Naive thymus-derived CD8-positive, alpha-beta T cell (primary cell): ENCODE measurements at regions not wholly inside any gene's neighbourhood (a gene's known extent, or its start where the extent isn't known, plus 50 kb on each side); places are given as distances from the start of the nearest gene placed in this dataset.
A peak's percentile ranks its signal among the peaks of the same experiment; 100 is the strongest.
"Not testable (repeated sequence)": the region's sequence is repeated elsewhere in the genome, so short reads cannot be mapped to it uniquely, and the experiment has no call there.

Source experiments
- ATAC-seq, 2 donors: fragments of 150-1000 bp; cut with Tn5 transposase in 1 of 2; sonication (Bioruptor Pico), chemical (Tn5 transposase) in 1 of 2; 1 replicate in 1 of 2; 2 replicates in 1 of 2; pipeline ENCODE4 v1.10.0; 2021; ENCODE audit warnings: mild to moderate bottlenecking in 2 of 2, moderate library complexity in 2 of 2
- POLR2A ChIA-PET: fragments of 350-600 bp; sonication (Branson Sonifier 250); formaldehyde crosslinking; loops from one replicate; lab custom pipeline; 2021; ENCODE audit warnings: antibody characterized with exemption; lab: Charles Lee
- DNase-seq, 10 donors: peaks; one replicate each; pipeline versions ENCODE4 v3.0.0 to v3.0.0-alpha.2; 2020 to 2022
- H3K27ac Mint-ChIP-seq, 10 donors: one replicate each; pipeline ENCODE4 v1.8.0; 2020 to 2022; ENCODE audit warnings: mild to moderate bottlenecking in 10 of 10, mixed read lengths in 10 of 10, moderate library complexity in 4 of 10, inconsistent platforms in 1 of 10
- H3K27me3 Mint-ChIP-seq, 5 donors: one replicate each; pipeline ENCODE4 v1.8.0; 2021 to 2022; ENCODE audit warnings: mixed read lengths in 5 of 5
- H3K36me3 Mint-ChIP-seq, 3 donors: one replicate each; pipeline ENCODE4 v1.8.0; 2020 to 2022; ENCODE audit warnings: mixed read lengths in 3 of 3, mild to moderate bottlenecking in 2 of 3, inconsistent platforms in 1 of 3
- H3K4me1 Mint-ChIP-seq, 4 donors: one replicate each; pipeline ENCODE4 v1.8.0; 2021 to 2022; ENCODE audit warnings: mixed read lengths in 4 of 4
- H3K4me3 Mint-ChIP-seq, 10 donors: one replicate each; pipeline ENCODE4 v1.8.0; 2020 to 2022; ENCODE audit warnings: mild to moderate bottlenecking in 10 of 10, mixed read lengths in 10 of 10, moderate library complexity in 6 of 10, inconsistent platforms in 1 of 10
- H3K9me3 Mint-ChIP-seq, 9 donors: one replicate each; pipeline ENCODE4 v1.8.0; 2020 to 2022; ENCODE audit warnings: mixed read lengths in 9 of 9, mild to moderate bottlenecking in 3 of 9, inconsistent platforms in 1 of 9, moderate library complexity in 1 of 9

DNA sequence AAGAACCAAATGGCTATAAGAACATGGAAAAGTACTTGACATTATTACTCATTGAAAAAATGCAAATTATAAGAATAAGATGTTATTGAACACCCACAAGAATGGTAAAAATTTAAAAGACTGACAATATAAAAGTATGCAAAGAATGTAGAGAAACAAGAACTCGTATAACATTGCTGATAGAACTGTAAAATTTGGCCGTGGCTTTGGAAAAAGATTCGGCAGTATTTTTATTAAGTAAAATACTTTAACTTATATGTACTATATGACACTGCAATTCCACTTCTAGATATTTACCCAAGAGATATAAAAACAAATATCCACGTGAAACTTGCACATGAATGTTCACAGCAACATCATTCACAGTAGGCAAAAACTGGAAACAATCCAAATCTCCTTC, 239.2 kb downstream of the TPBG start:
- POLR2A ChIA-PET, result no interaction called here
- DNase-seq (no peak), ATAC-seq (no peak)
- Mint-ChIP-seq H3K27ac (no peak overlapping the region), H3K4me1 (no peaks in the 10 kb centered on the region), H3K4me3 (no peak overlapping the region), H3K9me3 (peaks cover 0 to 6% (median 0%) of the 10 kb centered on the region in 9 donors), H3K36me3 (no peaks in the 10 kb centered on the region), H3K27me3 (peaks cover 0 to 19% (median 8%) of the 10 kb centered on the region in 5 donors)

DNA sequence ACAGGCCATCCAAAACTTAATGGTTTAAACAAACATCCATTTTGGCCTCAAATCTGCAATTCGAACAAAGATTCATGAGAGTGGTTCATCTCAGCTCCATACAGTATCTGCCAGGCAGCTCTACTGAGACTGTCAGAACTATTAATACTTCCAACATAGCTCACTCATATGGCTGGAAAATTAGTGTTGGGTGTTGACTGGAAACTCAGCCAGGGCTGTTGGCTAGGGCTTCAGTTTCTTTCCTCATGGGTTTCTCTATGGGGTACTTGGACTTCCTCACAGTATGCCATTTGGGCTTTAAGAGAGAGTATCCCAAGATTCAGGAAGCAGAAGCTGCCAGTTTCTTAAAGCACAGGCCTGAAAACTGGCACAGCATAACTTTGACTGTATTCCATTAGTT, 240.3 kb downstream of the TPBG start:
- DNase-seq (no peak), ATAC-seq (no peak)
- POLR2A ChIA-PET, result no interaction called here
- no peak overlapping the region for H3K4me3 Mint-ChIP-seq
- no peaks in the 10 kb centered on the region for H3K36me3 Mint-ChIP-seq
- no peaks in the 10 kb centered on the region for H3K4me1 Mint-ChIP-seq
- H3K27me3 Mint-ChIP-seq, result peaks cover 0 to 19% (median 8%) of the 10 kb centered on the region in 5 donors
- H3K9me3 Mint-ChIP-seq, result peaks cover 0 to 6% (median 0%) of the 10 kb centered on the region in 9 donors
- no peak overlapping the region for H3K27ac Mint-ChIP-seq

DNA sequence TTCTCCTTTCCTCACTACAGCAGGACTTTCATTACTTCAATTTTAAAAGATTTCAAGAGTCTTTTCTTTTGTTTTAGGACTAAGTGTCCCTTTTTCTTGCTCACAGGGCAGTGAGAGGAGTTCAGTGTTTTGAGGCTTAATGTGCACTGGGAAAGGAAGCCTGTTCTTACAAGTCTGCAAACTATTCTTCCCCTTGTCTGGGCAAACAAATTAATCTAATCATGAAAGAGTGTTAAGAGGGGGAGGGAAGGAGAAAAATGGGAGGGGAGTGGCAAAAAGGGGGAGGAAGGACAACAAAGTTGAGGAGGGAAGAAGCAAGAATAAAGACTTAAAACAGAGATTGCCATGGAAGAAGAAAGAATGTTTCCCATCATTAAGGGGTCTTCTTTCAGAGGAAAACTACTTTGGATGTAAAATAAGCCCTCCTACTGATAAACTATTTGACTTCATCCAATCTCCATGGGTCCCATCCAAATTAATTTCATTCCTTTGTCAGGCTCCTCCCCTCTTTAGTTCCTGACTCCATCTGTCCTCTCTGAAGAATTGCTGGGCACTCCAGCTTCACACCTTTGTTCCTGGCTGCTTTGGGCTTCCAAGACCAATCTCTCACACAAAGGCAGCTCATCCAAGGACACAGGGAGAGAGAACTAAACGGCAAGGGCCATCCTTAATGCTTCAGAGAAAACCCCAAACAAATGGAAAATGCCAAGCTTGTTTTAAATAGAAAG, 244.5 kb downstream of the TPBG start:
- H3K27me3 Mint-ChIP-seq, result peaks cover 0 to 11% (median 0%) of the 10 kb centered on the region in 5 donors
- DNase-seq (no peak), ATAC-seq (no peak)
- H3K4me3 Mint-ChIP-seq, result no peak overlapping the region
- POLR2A ChIA-PET, result no interaction called here
- no peaks in the 10 kb centered on the region for H3K4me1 Mint-ChIP-seq
- peak overlapping the region in 1 of 10 donors; percentile 63 for H3K27ac Mint-ChIP-seq
- peaks cover 0 to 1% (median 0%) of the 10 kb centered on the region in 9 donors for H3K9me3 Mint-ChIP-seq
- H3K36me3 Mint-ChIP-seq, result no peaks in the 10 kb centered on the region

DNA sequence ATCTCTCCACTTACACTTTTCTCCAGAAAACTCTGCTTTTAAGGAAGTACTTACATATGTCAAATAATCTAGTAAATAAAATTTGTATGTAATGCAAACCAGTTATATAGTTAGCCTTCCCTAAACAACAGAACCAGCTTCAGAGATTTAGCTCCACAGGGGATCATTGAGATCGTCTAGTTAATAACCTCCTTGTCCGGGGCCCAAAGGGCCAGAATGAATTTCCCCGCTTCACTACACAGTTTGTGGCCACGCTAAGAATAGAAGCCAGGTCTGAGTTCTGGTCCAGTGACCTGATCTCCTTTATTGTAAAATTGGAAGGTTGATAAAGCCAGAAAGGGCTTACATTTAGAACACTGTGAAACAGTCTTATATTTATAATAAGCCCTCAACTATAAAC, 245.2 kb downstream of the TPBG start:
- DNase-seq (no peak), ATAC-seq (no peak)
- Mint-ChIP-seq H3K36me3 (no peaks in the 10 kb centered on the region), H3K9me3 (peaks cover 0 to 1% (median 0%) of the 10 kb centered on the region in 9 donors), H3K4me1 (no peaks in the 10 kb centered on the region), H3K27me3 (peaks cover 0 to 11% (median 0%) of the 10 kb centered on the region in 5 donors), H3K27ac (no peak overlapping the region), H3K4me3 (no peak overlapping the region)
- POLR2A ChIA-PET, result no interaction called here

DNA sequence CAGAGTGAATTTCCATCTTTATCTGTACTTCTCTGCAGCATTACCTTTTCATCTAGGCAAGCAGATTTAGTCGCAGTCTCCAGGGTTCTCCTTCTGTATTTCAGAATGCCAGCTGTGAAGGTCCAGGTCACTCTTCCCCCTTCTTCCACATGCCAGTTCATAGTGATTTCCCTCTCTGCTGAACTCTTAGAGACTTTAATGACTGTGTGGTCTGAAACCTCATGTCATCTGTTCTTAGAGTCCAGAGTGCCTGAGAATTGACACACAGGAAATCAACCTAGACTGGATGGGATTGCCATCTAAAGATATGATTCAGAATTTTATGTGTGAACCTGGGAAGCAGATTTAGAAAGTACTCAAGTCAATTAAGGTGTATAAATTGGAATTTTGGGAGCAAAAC, 248.1 kb downstream of the TPBG start:
- Mint-ChIP-seq H3K9me3 (no peaks in the 10 kb centered on the region), H3K4me1 (no peaks in the 10 kb centered on the region), H3K36me3 (no peaks in the 10 kb centered on the region), H3K27ac (no peak overlapping the region), H3K27me3 (peaks cover 0 to 9% (median 0%) of the 10 kb centered on the region in 5 donors), H3K4me3 (no peak overlapping the region)
- no peak for ATAC-seq
- DNase-seq, result no peak
- POLR2A ChIA-PET, result no interaction called here

DNA sequence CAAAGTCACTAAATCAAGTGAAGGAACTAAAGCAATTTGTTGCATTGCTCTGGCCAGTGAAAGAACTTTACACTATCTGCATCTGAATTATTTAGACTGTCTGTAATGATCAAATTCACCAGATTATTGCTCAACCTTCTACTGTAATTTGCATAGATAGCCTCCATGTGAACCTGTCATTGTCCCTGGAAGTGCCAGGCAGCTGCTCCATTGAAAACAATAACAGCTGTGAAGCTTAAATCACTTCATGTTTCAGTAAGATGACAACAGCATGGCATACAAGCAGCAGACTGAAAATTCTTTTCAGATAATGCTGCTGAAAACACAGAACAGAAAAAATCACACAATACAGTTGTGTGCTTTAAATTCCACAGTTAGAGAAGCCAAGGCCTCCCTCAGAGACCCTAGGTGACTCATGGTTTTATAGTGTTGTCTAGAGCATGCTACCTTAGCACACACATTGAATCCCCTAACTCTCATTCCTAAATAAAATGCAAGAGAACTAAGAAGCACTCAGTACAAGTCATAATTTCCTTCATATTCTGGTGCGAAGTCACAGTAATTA, 248.9 kb downstream of the TPBG start:
- no peaks in the 10 kb centered on the region for H3K36me3 Mint-ChIP-seq
- no peaks in the 10 kb centered on the region for H3K4me1 Mint-ChIP-seq
- POLR2A ChIA-PET, result no interaction called here
- H3K27me3 Mint-ChIP-seq, result peaks cover 0 to 6% (median 0%) of the 10 kb centered on the region in 5 donors
- H3K27ac Mint-ChIP-seq, result no peak overlapping the region
- ATAC-seq (no peak), DNase-seq (no peak)
- H3K9me3 Mint-ChIP-seq, result no peaks in the 10 kb centered on the region
- H3K4me3 Mint-ChIP-seq, result no peak overlapping the region

DNA sequence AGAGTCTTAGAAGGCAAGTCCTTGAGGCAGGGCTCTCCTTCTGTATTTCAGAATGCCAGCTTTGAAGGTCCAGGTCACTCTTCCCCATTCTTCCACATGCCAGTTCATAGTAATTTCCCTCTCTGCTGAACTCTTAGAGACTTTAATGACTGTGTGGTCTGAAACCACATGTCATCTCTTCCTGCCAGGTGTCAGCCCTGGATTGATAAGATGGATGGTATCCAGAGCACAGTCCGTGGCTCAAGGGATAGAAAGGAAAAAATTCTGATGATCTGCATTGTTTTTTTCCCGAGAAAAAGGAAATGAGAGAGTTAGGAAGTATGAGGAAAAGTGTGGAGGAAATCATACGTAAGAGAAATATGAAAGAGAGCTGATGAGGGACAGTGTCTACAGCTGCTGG, 250.9 kb downstream of the TPBG start:
- no peak overlapping the region for H3K4me3 Mint-ChIP-seq
- no peaks in the 10 kb centered on the region for H3K9me3 Mint-ChIP-seq
- H3K27me3 Mint-ChIP-seq, result peaks cover 0 to 4% (median 0%) of the 10 kb centered on the region in 5 donors
- no peak overlapping the region for H3K27ac Mint-ChIP-seq
- no peak for ATAC-seq
- POLR2A ChIA-PET, result no interaction called here
- no peaks in the 10 kb centered on the region for H3K4me1 Mint-ChIP-seq
- H3K36me3 Mint-ChIP-seq, result no peaks in the 10 kb centered on the region
- no peak for DNase-seq

DNA sequence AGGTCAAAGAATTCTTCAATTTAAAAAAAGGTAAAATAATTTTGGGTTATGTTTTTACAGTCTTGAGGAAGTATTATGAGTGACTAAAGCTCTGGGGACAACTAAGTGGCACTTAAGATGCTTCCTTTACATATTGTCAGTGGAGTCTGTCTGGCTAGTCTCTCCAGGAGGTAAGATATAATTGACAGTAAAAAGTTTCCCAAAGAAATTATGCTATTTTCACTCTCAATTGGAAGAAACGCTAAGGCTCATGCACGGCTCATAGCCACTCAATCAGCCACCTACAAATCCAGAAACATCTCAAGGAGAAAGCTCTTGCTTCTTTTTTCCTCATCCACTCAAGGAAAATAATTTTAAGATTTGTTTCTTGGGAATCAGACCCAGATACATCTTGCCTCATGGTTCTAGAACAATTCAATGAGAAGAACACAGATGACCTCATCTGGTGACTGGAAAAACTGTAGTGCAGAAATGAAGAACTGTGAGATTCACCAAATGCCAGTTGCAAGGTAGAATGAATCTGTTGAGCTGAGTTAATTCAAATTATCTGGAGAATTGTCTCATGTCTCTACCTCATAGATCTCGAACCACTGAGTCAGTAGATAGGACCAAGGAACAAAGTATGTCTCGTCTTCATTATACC, 252.9 kb downstream of the TPBG start:
- Mint-ChIP-seq H3K27me3 (peaks cover 0 to 4% (median 0%) of the 10 kb centered on the region in 5 donors), H3K9me3 (peaks cover 0 to 9% (median 0%) of the 10 kb centered on the region in 9 donors), H3K36me3 (no peaks in the 10 kb centered on the region), H3K27ac (no peak overlapping the region), H3K4me3 (no peak overlapping the region), H3K4me1 (no peaks in the 10 kb centered on the region)
- POLR2A ChIA-PET, result no interaction called here
- DNase-seq (no peak), ATAC-seq (no peak)

DNA sequence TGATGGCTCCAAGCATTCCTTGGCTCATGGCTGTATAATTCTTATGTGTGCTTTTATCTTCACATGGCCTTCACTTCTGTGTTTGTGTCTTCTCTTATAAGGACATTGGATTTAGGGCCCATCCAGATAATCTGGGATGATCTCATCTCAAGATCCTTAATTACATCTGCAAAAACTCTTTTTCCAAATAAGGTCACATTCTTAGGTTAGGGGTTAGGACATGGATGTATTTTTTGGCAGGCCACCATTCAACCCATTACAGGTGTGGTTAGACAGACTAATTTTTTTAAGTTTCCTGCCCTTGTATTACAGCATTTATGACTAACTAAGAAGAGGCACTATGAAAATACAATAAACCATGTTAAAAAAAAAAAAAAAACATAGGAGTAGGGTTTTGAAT, 254.0 kb downstream of the TPBG start:
- H3K9me3 Mint-ChIP-seq, result peaks cover 0 to 11% (median 3%) of the 10 kb centered on the region in 9 donors
- no peak overlapping the region for H3K4me3 Mint-ChIP-seq
- no peaks in the 10 kb centered on the region for H3K36me3 Mint-ChIP-seq
- peaks cover 0 to 4% (median 0%) of the 10 kb centered on the region in 5 donors for H3K27me3 Mint-ChIP-seq
- DNase-seq, result no peak
- no peak for ATAC-seq
- H3K4me1 Mint-ChIP-seq, result no peaks in the 10 kb centered on the region
- H3K27ac Mint-ChIP-seq, result no peak overlapping the region
- POLR2A ChIA-PET, result no interaction called here

DNA sequence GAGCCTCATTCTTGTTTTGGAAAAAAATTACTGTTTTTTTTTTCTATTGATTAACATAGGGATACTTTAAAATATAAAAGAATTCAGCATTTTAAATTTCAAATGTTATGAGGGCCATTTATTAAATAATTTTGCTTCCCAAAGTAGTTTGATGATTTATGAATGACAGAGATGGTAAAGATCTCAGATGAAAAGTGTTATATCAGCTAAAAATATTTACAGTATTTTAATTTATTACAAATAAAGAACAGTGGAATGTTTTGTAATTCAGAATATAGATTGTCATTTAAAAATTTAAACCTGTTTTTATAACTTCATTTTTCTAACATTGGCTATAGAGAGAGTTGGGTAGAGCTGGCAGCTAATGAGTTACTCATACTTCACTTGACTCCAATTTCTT, 256.0 kb downstream of the TPBG start:
- POLR2A ChIA-PET, result no interaction called here
- DNase-seq (no peak), ATAC-seq (no peak)
- Mint-ChIP-seq H3K27ac (no peak overlapping the region), H3K4me1 (no peaks in the 10 kb centered on the region), H3K36me3 (no peaks in the 10 kb centered on the region), H3K9me3 (peaks cover 0 to 12% (median 3%) of the 10 kb centered on the region in 9 donors), H3K27me3 (peaks cover 0 to 2% (median 0%) of the 10 kb centered on the region in 5 donors), H3K4me3 (no peak overlapping the region)

DNA sequence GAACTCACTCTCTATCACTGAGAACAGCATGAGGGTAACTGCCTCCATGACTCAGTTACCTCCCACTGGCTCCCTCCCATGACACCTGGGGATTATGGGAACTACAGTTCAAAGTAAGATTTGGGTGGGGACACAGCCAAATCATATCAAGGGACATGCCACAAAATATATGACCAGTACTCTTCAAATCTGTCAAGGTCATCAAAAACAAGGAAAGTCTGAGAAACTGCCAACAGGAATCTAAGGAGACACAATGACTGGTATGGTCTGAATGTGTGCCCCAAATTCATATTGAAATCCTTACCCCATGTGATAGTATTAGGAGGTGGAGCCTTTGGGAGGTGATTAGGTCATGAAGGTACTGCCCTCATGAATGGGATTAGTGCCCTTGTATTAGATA, 258.8 kb downstream of the TPBG start:
- no peaks in the 10 kb centered on the region for H3K36me3 Mint-ChIP-seq
- H3K27me3 Mint-ChIP-seq, result peaks cover 0 to 4% (median 0%) of the 10 kb centered on the region in 5 donors
- ATAC-seq, result no peak
- no peak overlapping the region for H3K27ac Mint-ChIP-seq
- H3K4me3 Mint-ChIP-seq, result no peak overlapping the region
- peaks cover 0 to 15% (median 7%) of the 10 kb centered on the region in 9 donors for H3K9me3 Mint-ChIP-seq
- no peaks in the 10 kb centered on the region for H3K4me1 Mint-ChIP-seq
- POLR2A ChIA-PET, result no interaction called here
- DNase-seq, result no peak

DNA sequence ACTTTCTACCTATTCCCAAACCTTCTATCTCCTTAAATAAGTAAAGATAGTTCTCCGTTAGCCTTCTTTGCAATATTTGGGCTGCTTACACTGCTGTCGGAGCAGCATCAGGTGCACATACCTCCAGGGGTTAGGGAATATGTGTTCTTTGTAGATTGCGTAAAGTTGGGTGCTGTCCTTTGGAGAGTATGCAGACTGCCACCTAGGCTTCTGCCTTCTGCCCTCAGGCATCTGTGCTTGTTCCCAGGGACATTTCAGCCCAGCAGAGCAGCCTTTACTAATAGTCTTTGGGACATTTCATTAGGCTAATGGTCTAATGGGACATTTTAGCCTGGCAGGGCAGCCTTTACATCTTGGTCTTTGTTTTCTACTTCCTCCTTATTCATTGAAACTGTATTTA, 260.6 kb downstream of the TPBG start:
- no peak overlapping the region for H3K4me3 Mint-ChIP-seq
- no peaks in the 10 kb centered on the region for H3K4me1 Mint-ChIP-seq
- H3K27ac Mint-ChIP-seq, result no peak overlapping the region
- ATAC-seq, result no peak
- POLR2A ChIA-PET, result no interaction called here
- peaks cover 0 to 15% (median 7%) of the 10 kb centered on the region in 9 donors for H3K9me3 Mint-ChIP-seq
- H3K36me3 Mint-ChIP-seq, result no peaks in the 10 kb centered on the region
- DNase-seq, result no peak
- peaks cover 0 to 4% (median 0%) of the 10 kb centered on the region in 5 donors for H3K27me3 Mint-ChIP-seq

DNA sequence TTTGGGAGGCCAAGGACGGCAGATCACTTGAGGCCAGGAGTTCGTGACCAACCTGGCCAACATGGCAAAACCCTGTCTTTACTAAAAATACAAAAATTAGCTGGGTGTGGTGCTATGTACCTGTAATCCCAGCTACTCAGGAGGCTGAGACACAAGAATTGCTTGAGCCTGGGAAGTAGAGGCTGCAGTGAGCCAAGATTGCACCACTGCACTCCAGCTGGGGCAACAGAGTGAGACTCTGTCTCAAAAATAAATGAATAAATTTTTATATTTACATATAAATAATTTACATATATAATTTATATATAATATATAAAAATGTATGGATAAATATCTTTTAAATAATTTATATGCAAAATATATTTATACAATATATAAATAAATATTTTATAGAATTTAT, 263.3 kb downstream of the TPBG start:
- DNase-seq, H3K27ac Mint-ChIP-seq, POLR2A ChIA-PET, ATAC-seq, H3K36me3 Mint-ChIP-seq, H3K27me3 Mint-ChIP-seq, H3K4me1 Mint-ChIP-seq, H3K4me3 Mint-ChIP-seq: not testable (repeated sequence)
- peaks cover 0 to 10% (median 4%) of the 10 kb centered on the region in 9 donors for H3K9me3 Mint-ChIP-seq
